NCI-H69 (cell line): ENCODE measurements at regions not wholly inside any gene's neighbourhood (a gene's known extent, or its start where the extent isn't known, plus 50 kb on each side); places are given as distances from the start of the nearest gene placed in this dataset.
A peak's percentile ranks its signal among the peaks of the same experiment; 100 is the strongest.

ENCODE experiments used
- DNase-seq: peaks from one replicate; lab custom pipeline; 2025; lab: John Stamatoyannopoulos, UW

- DNase-seq: no peak
Observed at GRCh38 chr6:115067690-115068447, 725.0 kb upstream of the HS3ST5 start.

GRCh38 chr6:115064680-115065079 lies 721.9 kb upstream of the HS3ST5 start:
- no peak for DNase-seq

GRCh38 chr6:115060581-115060980 lies 717.8 kb upstream of the HS3ST5 start:
- no peak for DNase-seq

- peak; percentile 87 for DNase-seq
Observed at GRCh38 chr6:115058414-115059211, 715.8 kb upstream of the HS3ST5 start.

- no peak for DNase-seq
Observed at GRCh38 chr6:115055579-115055978, 712.8 kb upstream of the HS3ST5 start.

- DNase-seq: peak; percentile 90
Observed at GRCh38 chr6:115054242-115054641, 711.4 kb upstream of the HS3ST5 start.

GRCh38 chr6:115053169-115053860 lies 710.5 kb upstream of the HS3ST5 start:
- peak; percentile 7 for DNase-seq

- DNase-seq: no peak
Observed at GRCh38 chr6:115016593-115016992, 673.8 kb upstream of the HS3ST5 start.

- DNase-seq: peak; percentile 53
Observed at GRCh38 chr6:115004982-115005381, 662.2 kb upstream of the HS3ST5 start.

- DNase-seq: no peak
Observed at GRCh38 chr6:115004204-115004603, 661.4 kb upstream of the HS3ST5 start.

GRCh38 chr6:115001731-115002350 lies 659.0 kb upstream of the HS3ST5 start:
- no peak for DNase-seq

- DNase-seq: no peak
Observed at GRCh38 chr6:115000736-115001135, 657.9 kb upstream of the HS3ST5 start.

- no peak for DNase-seq
Observed at GRCh38 chr6:114998492-114998891, 655.7 kb upstream of the HS3ST5 start.

GRCh38 chr6:114997813-114998292 lies 655.0 kb upstream of the HS3ST5 start:
- no peak for DNase-seq

- DNase-seq: no peak
Observed at GRCh38 chr6:114995526-114995925, 652.7 kb upstream of the HS3ST5 start.

- no peak for DNase-seq
Observed at GRCh38 chr6:114989279-114989964, 646.6 kb upstream of the HS3ST5 start.

GRCh38 chr6:114987281-114987680 lies 644.5 kb upstream of the HS3ST5 start:
- no peak for DNase-seq

GRCh38 chr6:114955363-114955762 lies 612.5 kb upstream of the HS3ST5 start:
- no peak for DNase-seq

GRCh38 chr6:114952229-114952628 lies 609.4 kb upstream of the HS3ST5 start:
- no peak for DNase-seq

- no peak for DNase-seq
Observed at GRCh38 chr6:114945392-114945791, 602.6 kb upstream of the HS3ST5 start.

- peak; percentile 95 for DNase-seq
Observed at GRCh38 chr6:114941078-114941477, 598.3 kb upstream of the HS3ST5 start.

GRCh38 chr6:114940181-114940580 lies 597.4 kb upstream of the HS3ST5 start:
- DNase-seq: no peak
